NCI-H1436 (cell line): ENCODE measurements at regions not wholly inside any gene's neighbourhood (a gene's known extent, or its start where the extent isn't known, plus 50 kb on each side); places are given as distances from the start of the nearest gene placed in this dataset.

Source experiments
- DNase-seq: peaks from one replicate; lab custom pipeline; 2025; lab: John Stamatoyannopoulos, UW

DNA sequence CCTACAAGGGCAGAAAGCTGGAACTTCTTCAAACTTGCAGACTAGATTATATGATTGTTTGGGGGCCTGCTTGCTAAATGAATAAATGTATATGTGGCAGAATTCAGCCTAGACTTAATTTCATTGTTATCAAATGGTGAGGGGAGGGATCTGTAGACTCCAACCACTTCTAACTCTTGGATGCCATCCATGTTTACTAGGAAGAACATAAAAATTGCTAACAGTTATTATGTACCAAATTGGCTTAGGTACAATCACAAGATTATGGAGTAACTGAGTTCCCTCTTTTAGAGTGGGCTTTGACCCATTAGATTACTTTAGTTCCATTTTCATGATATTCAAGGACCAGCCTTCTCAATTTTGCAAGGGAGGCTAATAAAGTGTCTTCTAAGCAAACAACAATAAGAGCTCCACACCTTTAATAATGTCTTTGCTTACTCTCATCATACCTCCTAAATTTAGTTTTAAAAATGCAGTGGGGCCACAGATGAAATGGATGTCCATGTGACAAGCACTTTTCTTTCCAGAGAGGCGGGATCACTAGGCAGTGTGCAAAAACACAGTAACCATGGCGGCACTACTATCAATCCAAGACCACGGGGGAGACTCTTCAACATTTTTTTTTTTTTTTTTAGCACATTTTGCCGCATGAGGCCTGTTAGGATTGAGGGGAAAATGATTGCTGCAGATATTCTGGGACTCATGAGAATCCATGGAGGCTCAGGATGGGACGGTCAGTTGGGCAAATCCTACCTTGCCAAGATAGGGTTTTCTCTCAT, 217.6 kb upstream of the SPRED2 start:
- no peak for DNase-seq

DNA sequence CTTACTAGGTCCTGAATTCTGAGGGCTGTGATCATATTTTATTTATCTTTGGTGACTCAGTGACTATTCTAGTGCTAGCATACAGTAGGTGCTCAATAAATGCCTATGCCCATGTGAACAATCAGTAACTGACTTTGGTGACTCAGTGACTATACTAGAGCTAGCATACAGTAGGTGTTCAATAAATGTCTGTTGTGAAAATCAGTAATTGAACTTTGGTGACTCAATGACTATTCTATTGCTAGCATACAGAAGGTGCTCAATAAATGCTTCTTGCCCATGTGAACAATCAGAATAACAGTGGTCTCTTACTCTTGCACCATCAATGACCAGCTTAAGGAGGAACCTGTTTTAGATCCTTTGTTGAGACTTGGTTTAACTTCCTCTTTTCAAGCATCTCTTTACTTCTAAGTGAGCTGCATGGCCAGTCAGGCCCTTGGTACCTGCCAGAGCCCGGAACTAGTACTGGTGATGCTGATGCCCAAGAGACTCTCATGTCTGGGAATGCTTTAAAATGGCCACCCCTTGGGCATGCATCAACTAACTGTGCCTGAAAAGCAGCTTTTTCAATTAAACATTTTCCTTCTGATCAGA, 214.9 kb upstream of the SPRED2 start:
- no peak for DNase-seq

GRCh38 chr2:65640793-65641103, 208.3 kb upstream of the SPRED2 start:
- DNase-seq = no peak

DNA sequence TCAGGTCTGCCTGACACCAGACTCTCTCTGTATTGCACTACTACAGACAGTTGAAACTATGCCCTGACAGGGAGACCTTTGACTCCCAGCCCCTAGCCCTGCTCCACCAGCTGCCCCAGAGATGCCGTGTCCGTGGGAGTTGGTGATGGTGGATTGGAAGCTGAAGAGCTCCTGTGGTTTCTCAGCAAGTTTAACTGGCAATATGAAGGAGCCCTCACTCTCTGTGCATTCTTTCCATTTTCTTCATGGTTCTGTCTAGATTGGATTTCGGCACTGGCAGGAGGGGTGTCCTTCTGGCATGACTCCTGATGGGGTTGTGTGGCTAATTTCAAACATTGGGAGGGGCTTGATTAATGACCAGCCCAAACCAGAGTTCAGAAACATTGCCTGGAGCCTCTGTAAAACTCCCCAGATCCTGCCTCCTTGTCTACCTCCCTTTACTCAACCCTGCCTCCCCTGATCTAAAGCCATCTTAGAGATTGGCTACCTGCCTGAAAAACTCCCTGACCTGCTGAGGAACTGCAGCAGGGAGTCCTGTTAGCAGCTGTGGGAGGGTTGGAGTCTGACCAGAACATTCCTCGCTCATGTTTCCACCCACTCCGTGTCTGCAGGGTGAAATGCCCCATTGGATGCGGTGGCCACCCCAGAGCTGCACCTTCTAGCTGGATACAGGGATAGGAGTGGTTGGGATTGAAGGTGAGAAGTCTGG, 206.9 kb upstream of the SPRED2 start:
- no peak for DNase-seq

DNA sequence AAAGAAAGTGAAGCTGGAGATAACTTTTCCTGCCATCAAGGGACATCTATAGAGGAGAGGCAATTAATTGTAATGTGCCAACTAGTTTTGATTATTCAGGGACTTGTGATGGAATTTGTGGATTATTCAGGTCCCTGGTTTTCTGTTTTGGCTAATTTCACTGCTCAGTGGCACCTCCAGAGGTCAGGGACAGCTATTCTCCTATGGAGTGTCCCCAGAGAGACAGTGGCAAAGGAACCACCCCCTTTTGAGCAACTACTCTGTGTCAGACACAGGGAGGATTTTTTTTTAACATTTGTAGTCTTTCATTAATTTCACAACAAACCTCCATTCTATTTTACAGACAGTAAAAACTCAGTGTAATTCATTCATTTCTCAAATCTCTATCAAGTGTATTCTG, 206.0 kb upstream of the SPRED2 start:
- DNase-seq = no peak

- no peak for DNase-seq
These were observed 204.5 kb upstream of the SPRED2 start for GRCh38 chr2:65636813-65637483.

DNA sequence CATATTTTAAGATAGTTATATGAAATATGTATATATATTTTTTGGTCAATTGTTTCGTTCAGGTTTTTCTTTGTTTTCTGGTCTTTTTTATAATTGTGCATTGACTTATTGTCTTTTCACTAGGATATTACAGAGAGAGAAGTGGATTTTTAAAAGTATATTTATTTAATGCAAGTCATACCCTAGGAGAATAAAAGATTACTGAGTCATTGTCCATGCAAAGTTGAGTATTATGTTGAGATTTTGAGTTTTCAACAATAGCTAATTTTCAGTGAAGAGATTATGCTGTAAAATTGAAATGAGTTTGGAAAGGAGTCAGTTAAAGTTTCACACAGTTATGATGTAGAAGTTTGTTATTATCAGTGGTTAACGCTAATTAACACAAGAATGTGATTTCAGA, 203.6 kb upstream of the SPRED2 start:
- no peak for DNase-seq

DNA sequence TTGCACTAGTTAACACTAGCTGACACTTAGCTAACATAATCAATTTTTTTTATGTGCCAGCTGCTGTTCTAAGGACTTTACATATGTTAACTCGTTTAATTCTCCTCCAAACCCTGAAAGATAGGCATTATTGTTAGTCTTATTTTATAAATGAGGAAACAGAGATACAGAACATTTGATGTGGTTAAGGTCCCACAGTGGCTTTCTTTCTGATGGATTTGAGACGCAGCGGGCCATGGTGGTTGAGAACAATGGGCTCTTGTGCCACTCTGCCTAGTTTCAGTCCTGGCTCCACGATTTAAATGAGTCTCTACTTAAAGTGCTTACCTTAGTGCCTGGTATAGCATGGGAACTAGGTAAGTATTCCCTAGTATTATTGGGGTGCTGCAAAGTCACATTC, 201.9 kb upstream of the SPRED2 start:
- DNase-seq = no peak

GRCh38 chr2:65630643-65631042, 198.2 kb upstream of the SPRED2 start:
- no peak for DNase-seq

DNA sequence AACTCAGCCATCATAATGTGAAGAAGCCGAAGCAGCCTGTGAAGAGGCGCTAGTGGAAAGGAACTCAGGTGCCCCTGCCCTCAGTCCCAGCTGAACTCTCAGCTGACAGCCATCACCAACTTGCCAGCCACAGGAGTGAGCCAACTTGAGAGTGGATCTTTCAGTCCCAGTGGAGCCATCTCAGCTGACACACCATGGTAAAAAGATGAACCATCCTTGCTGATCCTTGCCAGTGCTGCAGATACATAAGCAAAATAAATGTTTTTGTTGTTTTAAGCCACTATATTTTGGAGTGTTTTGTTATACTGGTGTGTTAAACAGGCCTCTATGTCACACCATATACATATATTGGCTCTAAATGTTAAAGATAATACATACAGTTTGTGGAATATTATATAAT, 195.8 kb upstream of the SPRED2 start:
- no peak for DNase-seq

GRCh38 chr2:65626831-65627230, 194.4 kb upstream of the SPRED2 start:
- no peak for DNase-seq

- DNase-seq = no peak
These were observed 193.6 kb upstream of the SPRED2 start for GRCh38 chr2:65625982-65626381.

GRCh38 chr2:65622951-65623535, 190.6 kb upstream of the SPRED2 start:
- no peak for DNase-seq

DNA sequence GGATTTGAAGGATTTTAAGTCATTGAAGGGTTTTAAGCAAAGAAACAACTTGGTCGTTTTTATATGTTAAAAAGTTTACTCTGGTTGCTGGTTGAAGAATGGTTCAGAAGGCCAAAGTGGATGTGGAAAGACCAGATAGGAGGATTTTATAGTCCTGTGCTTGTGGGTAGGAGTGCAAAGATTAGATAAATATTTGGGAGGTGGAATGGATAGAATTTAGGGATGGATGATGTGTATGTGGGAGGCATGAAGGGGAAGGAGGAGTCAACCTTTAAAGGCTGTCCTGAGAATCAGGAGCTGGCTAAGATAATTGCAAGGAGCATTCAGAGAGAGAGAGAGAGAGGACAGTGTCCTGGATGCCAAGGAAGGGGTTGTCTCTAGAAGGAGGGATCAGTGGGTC, 190.1 kb upstream of the SPRED2 start:
- DNase-seq = no peak

- DNase-seq = no peak
These were observed 188.1 kb upstream of the SPRED2 start for GRCh38 chr2:65620524-65620923.

DNA sequence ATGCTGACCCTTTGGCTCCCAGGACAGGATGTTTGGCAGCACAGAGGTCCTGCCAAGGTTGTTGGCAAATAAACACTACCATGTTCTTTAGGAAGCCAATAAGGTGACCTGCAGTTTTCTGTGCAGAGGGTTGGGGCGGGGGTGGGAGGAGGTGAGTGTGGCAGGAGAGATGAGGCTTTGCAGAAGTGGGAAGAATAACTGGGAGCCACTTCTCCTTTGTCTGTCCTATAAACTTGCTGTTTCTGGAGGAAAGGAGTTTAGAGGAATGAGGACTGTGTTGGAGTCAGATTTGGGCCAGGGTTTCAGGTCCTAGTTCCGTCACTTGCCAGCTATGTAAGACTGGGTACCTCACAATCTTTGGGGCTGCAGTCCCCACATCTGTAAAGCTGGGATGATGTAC, 187.6 kb upstream of the SPRED2 start:
- DNase-seq = no peak

DNA sequence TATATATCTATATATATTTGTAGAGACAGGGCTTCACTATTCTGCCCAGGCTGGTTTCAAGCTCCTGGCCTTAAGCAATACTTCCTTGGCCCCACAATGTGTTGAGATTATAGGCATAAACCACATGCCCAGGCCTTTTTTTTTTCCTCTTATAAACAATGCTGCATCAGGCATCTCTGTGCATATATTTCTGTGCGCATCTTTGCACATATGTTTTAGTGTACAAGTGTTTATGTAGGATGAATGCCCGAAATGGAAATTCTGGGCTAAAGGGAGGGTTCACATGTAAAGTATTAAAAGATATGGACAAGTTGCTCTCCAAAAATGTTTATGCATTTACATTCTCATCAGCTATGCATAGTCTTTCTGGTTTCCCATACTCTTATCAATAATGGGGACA, 183.2 kb upstream of the SPRED2 start:
- DNase-seq = no peak

DNA sequence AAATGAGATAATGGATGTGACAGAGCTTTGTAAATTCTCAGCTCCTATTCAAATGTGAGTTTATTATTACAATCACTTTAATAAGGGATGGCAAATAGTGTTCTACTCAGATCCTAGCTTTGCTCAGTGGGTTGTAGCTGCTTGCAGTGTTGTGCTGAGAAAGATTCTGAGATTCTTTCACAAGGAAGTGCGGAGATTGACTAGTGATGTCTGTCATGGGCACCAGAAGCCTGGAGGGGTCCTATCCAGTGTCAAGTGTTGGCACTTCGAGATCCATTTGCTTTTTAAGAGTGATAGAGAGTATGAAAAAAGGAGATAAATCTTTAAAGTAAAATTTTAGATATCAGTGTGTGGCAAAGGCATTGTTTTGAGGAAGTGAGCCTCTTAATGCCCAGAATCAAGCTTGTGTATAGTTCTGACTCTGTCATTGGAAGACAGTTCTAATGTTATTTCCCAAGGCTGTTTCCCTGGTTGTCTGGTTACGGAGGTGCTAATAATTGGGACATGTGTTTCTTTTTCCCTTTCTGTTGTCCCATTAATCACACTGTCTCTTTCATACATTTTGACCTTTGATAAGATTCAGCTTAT, 181.7 kb upstream of the SPRED2 start:
- DNase-seq = no peak

DNA sequence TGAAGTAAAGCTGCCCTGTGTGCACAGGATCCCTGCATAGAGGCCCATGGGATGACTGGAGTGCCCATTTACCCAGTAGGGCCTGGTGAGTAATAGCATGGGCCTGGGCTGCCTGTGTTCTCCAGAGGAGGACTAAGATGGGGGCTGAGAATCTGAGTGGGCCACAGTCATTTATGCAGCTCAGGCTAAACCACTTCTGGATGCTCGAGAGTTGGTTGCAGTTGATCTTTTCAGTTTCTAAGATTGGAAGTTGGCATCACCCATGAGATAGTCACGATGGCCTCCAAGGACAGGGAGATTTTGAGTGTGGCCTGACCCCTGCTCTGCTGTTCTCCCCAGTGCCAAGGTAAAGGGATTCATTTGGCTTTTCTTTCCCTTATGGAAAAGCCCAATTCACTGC, 179.1 kb upstream of the SPRED2 start:
- no peak for DNase-seq

- no peak for DNase-seq
These were observed 176.5 kb upstream of the SPRED2 start for GRCh38 chr2:65608916-65609315.

DNA sequence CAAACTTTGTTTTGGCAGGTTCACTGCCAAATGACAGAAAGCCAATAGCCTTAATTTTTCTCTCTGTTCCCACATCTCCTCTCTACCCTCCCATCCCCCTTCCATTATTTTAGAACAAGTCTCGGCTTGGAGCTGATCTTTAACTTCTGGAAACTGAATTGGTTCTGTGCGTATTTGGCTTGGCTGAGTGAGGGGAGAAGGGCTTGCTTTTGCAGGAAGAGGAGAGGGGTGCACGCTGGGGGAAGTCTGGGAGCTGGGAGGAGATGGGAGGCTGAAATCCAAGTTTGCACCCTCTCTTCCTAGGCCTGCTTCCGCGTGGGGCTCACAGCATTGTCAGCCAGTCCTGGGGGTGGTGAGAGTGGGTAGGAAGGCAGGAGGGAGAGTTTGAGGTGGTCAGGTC, 176.1 kb upstream of the SPRED2 start:
- no peak for DNase-seq

DNA sequence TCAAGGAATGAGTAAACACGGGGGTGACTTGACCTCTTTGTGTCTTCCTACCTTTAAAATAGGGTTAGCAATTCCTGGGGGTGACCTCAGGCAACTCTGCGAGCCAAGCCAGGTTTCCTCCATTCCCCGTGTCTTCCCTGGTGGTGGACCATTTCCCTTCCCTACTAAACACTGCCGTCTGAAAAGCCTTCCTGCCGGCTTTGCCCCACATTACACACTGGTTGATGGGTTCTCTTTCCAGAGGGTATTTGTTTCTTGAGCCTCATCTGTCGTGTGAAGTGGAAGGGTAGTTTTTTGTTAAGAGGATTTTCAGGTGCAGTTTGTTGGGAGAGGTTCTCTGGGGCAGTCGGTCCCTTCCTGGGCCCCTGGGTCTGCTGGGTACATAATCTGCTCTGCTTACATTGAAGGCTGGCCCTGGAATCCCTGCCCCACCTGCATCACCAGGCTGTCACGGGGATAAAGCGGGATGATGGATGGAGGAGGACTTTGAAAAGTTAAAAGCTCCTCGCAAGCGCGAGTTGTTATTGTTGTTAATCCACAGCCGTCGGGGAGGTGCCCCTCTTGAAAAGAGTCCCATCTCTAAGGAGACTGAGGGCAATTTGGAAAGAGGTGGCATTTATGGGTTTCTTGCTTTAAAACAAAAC, 175.4 kb upstream of the SPRED2 start:
- DNase-seq = no peak
